NOMO-1 (cell line): ENCODE measurements at regions not wholly inside any gene's neighbourhood (a gene's known extent, or its start where the extent isn't known, plus 50 kb on each side); places are given as distances from the start of the nearest gene placed in this dataset.
"Not testable (repeated sequence)": the region's sequence is repeated elsewhere in the genome, so short reads cannot be mapped to it uniquely, and the experiment has no call there.

Experiments used
- DNase-seq, 2 experiments: peaks; one replicate each; lab custom pipeline; 2025; ENCODE audit not compliant: unreplicated experiment in 2 of 2; lab: John Stamatoyannopoulos, UW

DNA sequence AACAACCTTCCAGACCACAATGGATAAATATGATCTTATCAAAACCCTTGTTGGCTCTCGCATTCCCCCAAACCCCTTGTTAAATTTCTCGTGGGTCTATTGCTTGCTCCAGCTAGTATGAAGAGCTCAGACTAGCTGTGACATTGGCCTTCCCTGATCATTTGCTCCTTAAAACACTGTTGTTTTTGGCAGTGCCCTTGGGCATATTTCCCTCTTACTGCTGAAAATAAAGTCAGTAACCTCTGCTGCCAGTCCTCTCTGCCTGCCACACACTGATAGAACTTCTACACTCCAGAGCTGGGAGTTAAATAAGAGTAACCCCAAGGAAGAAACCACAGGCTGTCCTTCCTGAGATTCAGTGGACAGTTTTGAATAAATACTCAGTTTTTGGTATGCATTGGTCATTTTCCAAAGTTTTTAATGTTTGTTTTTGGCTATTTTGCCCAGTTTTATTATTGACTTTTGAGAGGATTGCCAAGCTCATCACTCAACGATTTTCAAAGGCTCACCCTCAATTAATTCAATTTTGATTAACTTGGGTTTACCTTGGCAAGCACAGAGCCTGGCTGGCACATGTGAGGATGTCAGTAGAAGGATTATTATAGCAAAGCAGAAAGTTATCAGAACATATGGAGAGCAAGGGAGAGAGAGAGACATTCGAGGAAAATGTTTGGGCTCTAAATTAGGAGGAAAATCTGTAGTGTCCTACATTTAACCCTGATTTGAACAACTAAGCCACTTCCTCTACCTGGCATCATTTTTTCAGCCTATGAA is 84.3 kb upstream of the SYN3 start:
- no peak for DNase-seq

DNA sequence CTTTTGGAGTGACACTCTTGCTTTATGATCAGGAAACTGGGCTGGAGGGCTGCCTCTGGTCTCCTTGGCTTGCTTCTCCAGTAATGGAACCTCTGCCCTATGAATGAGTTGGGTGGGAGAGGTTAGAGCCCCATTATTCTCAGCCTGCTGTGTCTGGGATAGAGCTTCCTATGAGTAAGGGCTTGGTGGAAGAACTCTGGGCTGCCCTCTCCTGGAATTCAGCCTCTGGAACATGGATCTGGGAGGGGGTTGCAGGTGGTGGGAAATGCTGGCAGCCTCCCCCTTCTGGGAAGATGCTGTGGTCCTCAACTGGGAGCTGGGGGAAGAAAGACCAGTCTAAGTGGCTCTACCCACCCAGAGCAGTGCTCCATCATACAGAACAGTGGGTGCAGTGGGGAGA is 81.8 kb upstream of the SYN3 start:
- DNase-seq: no peak

DNA sequence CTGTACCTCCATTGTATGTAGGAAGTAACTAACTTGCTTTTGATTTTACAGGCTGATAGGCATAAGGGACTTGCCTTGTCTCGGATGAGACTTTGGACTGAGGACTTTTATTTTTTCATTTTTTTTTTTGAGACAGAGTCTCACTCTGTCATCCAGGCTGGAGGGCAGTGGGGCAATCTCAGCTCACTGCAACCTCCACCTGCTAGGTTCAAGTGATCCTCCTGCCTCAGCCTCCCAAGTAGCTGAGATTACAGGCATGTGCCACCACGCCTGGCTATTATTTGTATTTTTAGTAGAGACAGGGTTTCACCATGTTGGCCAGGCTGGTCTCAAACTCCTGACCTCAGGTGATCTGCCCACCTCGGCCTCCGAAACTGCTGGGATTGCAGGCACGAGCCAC is 80.2 kb upstream of the SYN3 start:
- not testable (repeated sequence) for DNase-seq

- DNase-seq: no peak
Observed at GRCh38 chr22:33130473-33130872, 72.3 kb upstream of the SYN3 start.

- DNase-seq: no peak
Observed at GRCh38 chr22:33129621-33130020, 71.4 kb upstream of the SYN3 start.

- no peak for DNase-seq
Observed at GRCh38 chr22:33126881-33127280, 68.7 kb upstream of the SYN3 start.

DNA sequence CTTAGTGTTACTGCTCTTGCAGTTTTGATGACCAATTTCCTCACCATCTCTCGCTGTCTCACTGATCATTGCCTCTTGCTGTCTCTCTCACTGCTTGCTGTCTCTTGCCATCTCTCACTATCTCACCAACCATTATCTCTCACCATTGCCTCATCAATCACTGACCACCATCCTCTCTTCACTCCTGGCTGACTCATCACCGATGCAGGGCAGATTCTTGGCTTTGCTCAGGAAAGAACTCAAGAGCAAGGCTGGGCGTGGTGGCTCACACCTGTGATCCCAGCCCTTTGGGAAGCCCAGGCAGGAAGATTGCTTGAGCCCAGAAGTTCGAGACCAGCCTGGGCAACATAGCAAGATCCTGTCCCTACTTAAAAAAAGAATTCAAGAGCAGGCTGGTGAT is 66.3 kb upstream of the SYN3 start:
- DNase-seq: no peak

GRCh38 chr22:33122439-33122838 is 64.3 kb upstream of the SYN3 start:
- DNase-seq: not testable (repeated sequence)

DNA sequence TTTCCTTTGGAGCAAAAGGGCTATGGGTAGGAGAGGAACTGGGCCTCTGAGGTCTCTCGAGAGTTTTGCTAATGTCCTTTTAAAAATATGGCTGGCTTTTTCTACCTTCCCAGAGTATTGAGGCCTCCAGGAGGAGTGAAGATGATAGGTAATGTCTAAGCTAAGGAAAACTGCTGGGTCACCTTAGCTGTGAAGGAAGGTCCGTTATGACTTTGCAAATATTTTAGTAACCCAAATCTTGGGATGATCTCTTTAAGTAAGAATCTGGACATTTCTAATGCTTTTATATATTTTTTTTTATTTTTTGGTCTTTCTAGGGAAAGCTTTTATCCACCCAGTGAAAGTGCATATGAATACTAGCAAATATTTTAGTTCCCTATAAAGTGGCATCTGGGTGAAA is 60.9 kb upstream of the SYN3 start:
- DNase-seq: no peak

DNA sequence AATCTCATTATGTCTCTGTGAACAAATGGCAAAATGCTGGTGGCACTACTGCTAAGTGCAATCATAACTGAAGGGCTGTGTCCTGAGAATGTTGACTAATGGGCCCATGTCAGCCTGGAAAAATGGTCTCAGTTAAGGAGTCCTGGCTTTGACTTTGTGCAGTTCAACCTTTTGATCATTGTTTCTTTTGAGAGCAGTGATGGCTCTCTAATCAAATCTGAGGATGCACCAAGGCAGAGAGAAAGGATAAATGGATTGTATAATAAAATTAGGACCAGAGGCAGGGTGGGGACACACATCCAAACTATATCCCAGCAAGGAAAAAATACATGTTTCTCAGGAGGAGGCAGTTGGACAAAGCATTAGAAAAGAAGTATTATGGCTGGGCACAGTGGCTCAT is 59.6 kb upstream of the SYN3 start:
- no peak for DNase-seq

- no peak for DNase-seq
Observed at GRCh38 chr22:33116841-33117547, 58.8 kb upstream of the SYN3 start.

DNA sequence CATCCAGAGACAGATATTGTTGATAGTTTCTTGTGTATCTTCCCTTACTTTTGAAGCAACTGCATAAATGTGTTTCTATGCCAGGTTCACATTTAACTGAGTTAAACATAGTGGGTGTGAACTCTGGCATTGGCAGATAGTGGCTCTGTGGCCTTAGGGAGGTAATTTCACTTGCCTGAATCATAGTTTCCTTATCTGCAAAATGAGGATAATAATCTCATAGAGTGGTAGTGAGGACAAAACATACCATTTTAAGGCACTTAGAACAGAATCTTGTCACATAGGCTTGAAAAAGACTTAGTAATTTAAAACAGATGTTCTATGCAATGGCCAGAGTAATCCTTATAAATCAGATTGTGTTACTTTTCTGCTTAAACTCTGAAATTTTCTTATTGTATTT is 56.4 kb upstream of the SYN3 start:
- DNase-seq: no peak

- no peak for DNase-seq
Observed at GRCh38 chr22:33112580-33112979, 54.4 kb upstream of the SYN3 start.

- DNase-seq: no peak
Observed at GRCh38 chr22:33111491-33111890, 53.3 kb upstream of the SYN3 start.

- DNase-seq: no peak
Observed at GRCh38 chr22:33110562-33111163, 52.5 kb upstream of the SYN3 start.

GRCh38 chr22:33109514-33110430 is 51.6 kb upstream of the SYN3 start:
- DNase-seq: no peak

- DNase-seq: no peak
Observed at GRCh38 chr22:33108037-33108436, 49.9 kb upstream of the SYN3 start.
